Activated T-helper 2 cell treated with anti-CD3 and anti-CD28 coated beads, Interferon-gamma antibody, Interleukin-2, Interleukin-4, amounts not matched to agents 10 μg/mL and 5 μg/mL and 100 μg/mL, durations not matched to agents 14 hours and 24 hours and 36 hours (primary cell): ENCODE measurements at regions not wholly inside any gene's neighbourhood (a gene's known extent, or its start where the extent isn't known, plus 50 kb on each side); places are given as distances from the start of the nearest gene placed in this dataset.

Experiments
- DNase-seq: peaks from one replicate; pipeline ENCODE4 v3.0.0; 2021; ENCODE audit warnings: low spot score
- H3K27ac Mint-ChIP-seq: one replicate; pipeline ENCODE4 v1.8.0; 2021; ENCODE audit warnings: mixed read lengths
- H3K27me3 Mint-ChIP-seq: one replicate; pipeline ENCODE4 v1.8.0; 2021; ENCODE audit warnings: low read depth, mixed read lengths
- H3K36me3 Mint-ChIP-seq: one replicate; pipeline ENCODE4 v1.8.0; 2021; ENCODE audit warnings: low read depth, mixed read lengths
- H3K4me1 Mint-ChIP-seq: one replicate; pipeline ENCODE4 v1.8.0; 2021; ENCODE audit warnings: low read depth, mixed read lengths
- H3K4me3 Mint-ChIP-seq: one replicate; pipeline ENCODE4 v1.8.0; 2021; ENCODE audit warnings: low read depth, mild to moderate bottlenecking, moderate library complexity, mixed read lengths
- H3K9me3 Mint-ChIP-seq: one replicate; pipeline ENCODE4 v1.8.0; 2021; ENCODE audit warnings: mixed read lengths
- intact Hi-C: fragments of 100-400 bp; cut with micrococcal nuclease; formaldehyde crosslinking; loops from one replicate; pipeline ENCODE4 v1.15.1; 2023

- intact Hi-C loops, result no loop called here
- no peak overlapping the region for H3K4me3 Mint-ChIP-seq
- no peak overlapping the region for H3K27ac Mint-ChIP-seq
- no peaks in the 10 kb centered on the region for H3K27me3 Mint-ChIP-seq
- no peaks in the 10 kb centered on the region for H3K4me1 Mint-ChIP-seq
- peaks cover 27% of the 10 kb centered on the region for H3K9me3 Mint-ChIP-seq
- no peak for DNase-seq
- no peaks in the 10 kb centered on the region for H3K36me3 Mint-ChIP-seq
Measured at GRCh38 chr18:33866386-33866785, 288.4 kb downstream of the ASXL3 start.

GRCh38 chr18:33863912-33864311, 285.9 kb downstream of the ASXL3 start:
- intact Hi-C loops, result no loop called here
- DNase-seq, result no peak
- Mint-ChIP-seq H3K9me3 (peaks cover 31% of the 10 kb centered on the region), H3K36me3 (no peaks in the 10 kb centered on the region), H3K4me3 (no peak overlapping the region), H3K27me3 (no peaks in the 10 kb centered on the region), H3K4me1 (no peaks in the 10 kb centered on the region), H3K27ac (no peak overlapping the region)

- Mint-ChIP-seq H3K27ac (no peak overlapping the region), H3K9me3 (peaks cover 7% of the 10 kb centered on the region), H3K36me3 (no peaks in the 10 kb centered on the region), H3K27me3 (no peaks in the 10 kb centered on the region), H3K4me3 (no peak overlapping the region), H3K4me1 (no peaks in the 10 kb centered on the region)
- DNase-seq, result no peak
- intact Hi-C loops, result no loop called here
Measured at GRCh38 chr18:33854827-33855139, 276.8 kb downstream of the ASXL3 start.

GRCh38 chr18:33854086-33854826, 276.2 kb downstream of the ASXL3 start:
- no peak overlapping the region for H3K27ac Mint-ChIP-seq
- no peaks in the 10 kb centered on the region for H3K36me3 Mint-ChIP-seq
- intact Hi-C loops, result no loop called here
- H3K27me3 Mint-ChIP-seq, result no peaks in the 10 kb centered on the region
- no peaks in the 10 kb centered on the region for H3K4me1 Mint-ChIP-seq
- H3K4me3 Mint-ChIP-seq, result no peak overlapping the region
- DNase-seq, result no peak
- peaks cover 11% of the 10 kb centered on the region for H3K9me3 Mint-ChIP-seq

- DNase-seq, result no peak
- H3K4me3 Mint-ChIP-seq, result no peak overlapping the region
- no peak overlapping the region for H3K27ac Mint-ChIP-seq
- H3K36me3 Mint-ChIP-seq, result no peaks in the 10 kb centered on the region
- intact Hi-C loops, result no loop called here
- H3K4me1 Mint-ChIP-seq, result no peaks in the 10 kb centered on the region
- H3K27me3 Mint-ChIP-seq, result no peaks in the 10 kb centered on the region
- peaks cover 7% of the 10 kb centered on the region for H3K9me3 Mint-ChIP-seq
Measured at GRCh38 chr18:33853187-33853586, 275.2 kb downstream of the ASXL3 start.

GRCh38 chr18:33851546-33852078, 273.6 kb downstream of the ASXL3 start:
- DNase-seq, result no peak
- peaks cover 12% of the 10 kb centered on the region for H3K9me3 Mint-ChIP-seq
- H3K27ac Mint-ChIP-seq, result no peak overlapping the region
- no peaks in the 10 kb centered on the region for H3K27me3 Mint-ChIP-seq
- no peaks in the 10 kb centered on the region for H3K36me3 Mint-ChIP-seq
- intact Hi-C loops, result no loop called here
- H3K4me3 Mint-ChIP-seq, result no peak overlapping the region
- no peaks in the 10 kb centered on the region for H3K4me1 Mint-ChIP-seq

GRCh38 chr18:33849731-33850130, 271.7 kb downstream of the ASXL3 start:
- H3K9me3 Mint-ChIP-seq, result peaks cover 14% of the 10 kb centered on the region
- no peaks in the 10 kb centered on the region for H3K4me1 Mint-ChIP-seq
- no peak overlapping the region for H3K4me3 Mint-ChIP-seq
- no peaks in the 10 kb centered on the region for H3K36me3 Mint-ChIP-seq
- intact Hi-C loops, result no loop called here
- DNase-seq, result no peak
- no peaks in the 10 kb centered on the region for H3K27me3 Mint-ChIP-seq
- no peak overlapping the region for H3K27ac Mint-ChIP-seq

GRCh38 chr18:33844232-33844631, 266.2 kb downstream of the ASXL3 start:
- Mint-ChIP-seq H3K27me3 (no peaks in the 10 kb centered on the region), H3K27ac (no peak overlapping the region), H3K9me3 (peaks cover 8% of the 10 kb centered on the region), H3K4me1 (no peaks in the 10 kb centered on the region), H3K36me3 (no peaks in the 10 kb centered on the region), H3K4me3 (no peak overlapping the region)
- intact Hi-C loops, result no loop called here
- DNase-seq, result no peak

- H3K9me3 Mint-ChIP-seq, result peaks cover 3% of the 10 kb centered on the region
Measured at GRCh38 chr18:33841221-33841967, 263.4 kb downstream of the ASXL3 start.

GRCh38 chr18:33840212-33840593, 262.2 kb downstream of the ASXL3 start:
- no peaks in the 10 kb centered on the region for H3K36me3 Mint-ChIP-seq
- DNase-seq, result no peak
- H3K4me3 Mint-ChIP-seq, result no peak overlapping the region
- H3K4me1 Mint-ChIP-seq, result no peaks in the 10 kb centered on the region
- no peaks in the 10 kb centered on the region for H3K27me3 Mint-ChIP-seq
- H3K27ac Mint-ChIP-seq, result no peak overlapping the region
- intact Hi-C loops, result no loop called here
- H3K9me3 Mint-ChIP-seq, result peaks cover 3% of the 10 kb centered on the region

More at GRCh38 chr18:33841221-33841967, 263.4 kb downstream of the ASXL3 start:
- H3K4me1 Mint-ChIP-seq, result no peaks in the 10 kb centered on the region
- H3K27me3 Mint-ChIP-seq, result no peaks in the 10 kb centered on the region
- H3K4me3 Mint-ChIP-seq, result no peak overlapping the region
- no peaks in the 10 kb centered on the region for H3K36me3 Mint-ChIP-seq
- DNase-seq, result no peak
- intact Hi-C loops, result no loop called here
- H3K27ac Mint-ChIP-seq, result no peak overlapping the region

- H3K27me3 Mint-ChIP-seq, result no peaks in the 10 kb centered on the region
- intact Hi-C loops, result no loop called here
Measured at GRCh38 chr18:33839452-33840211, 261.6 kb downstream of the ASXL3 start.

GRCh38 chr18:33838054-33838453, 260.0 kb downstream of the ASXL3 start:
- H3K27ac Mint-ChIP-seq, result no peak overlapping the region
- intact Hi-C loops, result no loop called here
- no peak for DNase-seq
- H3K9me3 Mint-ChIP-seq, result peaks cover 5% of the 10 kb centered on the region
- H3K4me3 Mint-ChIP-seq, result no peak overlapping the region
- no peaks in the 10 kb centered on the region for H3K27me3 Mint-ChIP-seq
- no peaks in the 10 kb centered on the region for H3K36me3 Mint-ChIP-seq
- no peaks in the 10 kb centered on the region for H3K4me1 Mint-ChIP-seq

More at GRCh38 chr18:33839452-33840211, 261.6 kb downstream of the ASXL3 start:
- Mint-ChIP-seq H3K4me3 (no peak overlapping the region), H3K27ac (no peak overlapping the region), H3K36me3 (no peaks in the 10 kb centered on the region), H3K9me3 (no peaks in the 10 kb centered on the region), H3K4me1 (no peaks in the 10 kb centered on the region)
- DNase-seq, result no peak

- Mint-ChIP-seq H3K36me3 (no peaks in the 10 kb centered on the region), H3K27ac (no peak overlapping the region), H3K4me3 (no peak overlapping the region), H3K27me3 (no peaks in the 10 kb centered on the region), H3K9me3 (peaks cover 12% of the 10 kb centered on the region), H3K4me1 (no peaks in the 10 kb centered on the region)
- intact Hi-C loops, result no loop called here
- DNase-seq, result no peak
Measured at GRCh38 chr18:33837191-33837590, 259.2 kb downstream of the ASXL3 start.
